ENCODE measurements at regions not wholly inside any gene's neighbourhood (a gene's known extent, or its start where the extent isn't known, plus 50 kb on each side); places are given as distances from the start of the nearest gene placed in this dataset.
"Not testable (repeated sequence)": the region's sequence is repeated elsewhere in the genome, so short reads cannot be mapped to it uniquely, and the experiment has no call there.

DNA sequence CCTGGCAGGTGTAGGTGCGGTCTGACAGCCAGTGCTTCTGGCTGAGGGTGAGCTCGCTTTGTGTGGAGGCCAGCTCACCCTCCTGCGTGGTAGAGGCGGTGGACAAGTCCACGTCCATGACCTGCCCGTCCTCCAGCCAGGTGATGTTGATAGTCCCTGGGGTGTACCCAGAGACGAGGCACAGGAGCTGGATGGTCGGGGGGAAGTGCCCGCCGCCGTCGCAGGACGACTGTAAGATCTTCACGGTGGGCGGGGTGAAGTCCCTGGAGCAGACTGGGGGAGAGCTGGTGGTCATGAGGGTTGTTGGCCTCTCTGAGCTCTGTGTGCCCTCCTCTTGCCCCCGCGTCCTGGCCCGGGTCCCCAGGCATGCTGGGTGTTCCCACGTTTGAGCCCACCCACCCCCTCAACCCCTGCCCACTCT is 74.6 kb downstream of the TMEM121 start:
- DNase-seq (ENCODE audit: low read depth): no peak

DNA sequence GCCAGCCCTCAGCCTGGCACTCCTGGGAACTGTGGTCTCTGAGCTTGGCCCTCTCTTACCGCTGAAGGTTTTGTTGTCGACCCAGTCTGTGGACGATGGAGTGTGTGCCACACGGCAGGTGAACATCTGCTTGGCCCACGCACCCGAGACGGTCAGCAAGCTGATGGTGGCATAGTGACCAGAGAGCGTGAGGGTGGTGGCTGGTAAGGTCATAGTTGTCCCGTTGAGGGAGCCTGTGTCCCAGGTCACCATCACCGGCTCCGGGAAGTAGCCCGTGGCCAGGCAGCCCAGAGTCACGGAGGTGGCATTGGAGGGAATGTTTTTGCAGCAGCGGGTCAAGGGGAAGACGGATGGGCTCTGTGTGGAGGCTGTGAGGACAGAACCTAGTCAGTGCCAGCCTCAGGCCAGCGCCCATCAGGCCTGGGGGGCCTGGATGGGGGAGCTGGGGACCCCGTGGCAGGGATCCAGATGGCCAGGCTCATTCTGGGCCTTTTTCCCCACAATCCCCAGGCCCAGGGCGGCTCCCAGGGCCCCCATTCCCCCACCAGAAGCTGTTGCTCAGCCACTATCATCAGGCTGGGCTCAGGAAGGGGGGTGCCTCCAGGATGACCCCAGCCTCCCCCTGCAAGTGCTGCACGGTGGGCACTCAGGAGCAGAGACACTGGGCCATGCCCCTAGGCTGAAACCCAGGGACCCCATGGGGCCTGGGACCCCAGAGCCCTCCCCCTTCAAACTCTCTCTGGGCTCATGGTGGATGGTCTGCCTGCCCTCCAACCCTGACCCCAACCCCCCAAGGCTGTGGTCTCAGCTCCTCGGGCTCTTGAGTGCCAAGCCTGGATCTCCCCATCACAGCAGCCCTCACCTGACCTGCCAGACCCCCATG is 75.2 kb downstream of the TMEM121 start:
- no peak for DNase-seq (ENCODE audit: low read depth)

DNA sequence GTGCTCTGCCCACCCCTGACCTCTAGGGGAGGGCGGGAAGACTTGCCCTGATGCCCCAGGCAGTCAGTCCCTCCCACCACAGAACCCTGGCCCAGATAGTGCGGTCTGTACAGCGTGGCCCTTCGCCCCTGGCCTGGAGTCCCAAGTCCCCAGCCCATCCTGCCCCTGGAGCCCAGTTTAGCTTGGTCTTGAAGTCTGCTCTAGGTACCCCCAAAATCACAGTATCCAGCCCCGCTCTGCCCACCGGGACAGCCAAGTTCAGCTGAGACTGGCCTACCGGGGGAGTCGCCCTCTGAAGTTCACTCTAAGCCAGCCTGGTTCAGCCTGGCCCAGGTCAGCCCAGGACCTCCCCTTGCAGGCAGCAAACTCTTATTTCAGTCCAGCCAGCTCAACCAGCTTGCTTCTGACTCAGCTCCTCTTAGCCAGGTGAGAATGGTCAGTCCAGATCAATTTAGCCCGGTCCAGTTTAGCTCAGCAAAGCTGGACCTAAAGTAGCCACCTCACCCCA is 75.9 kb downstream of the TMEM121 start:
- no peak for DNase-seq (ENCODE audit: low read depth)

GRCh38 chr14:105602799-105603793 is 76.7 kb downstream of the TMEM121 start:
- DNase-seq (ENCODE audit: low read depth): no peak

GRCh38 chr14:105604531-105605463 is 78.4 kb downstream of the TMEM121 start:
- DNase-seq (ENCODE audit: low read depth): not testable (repeated sequence)

DNA sequence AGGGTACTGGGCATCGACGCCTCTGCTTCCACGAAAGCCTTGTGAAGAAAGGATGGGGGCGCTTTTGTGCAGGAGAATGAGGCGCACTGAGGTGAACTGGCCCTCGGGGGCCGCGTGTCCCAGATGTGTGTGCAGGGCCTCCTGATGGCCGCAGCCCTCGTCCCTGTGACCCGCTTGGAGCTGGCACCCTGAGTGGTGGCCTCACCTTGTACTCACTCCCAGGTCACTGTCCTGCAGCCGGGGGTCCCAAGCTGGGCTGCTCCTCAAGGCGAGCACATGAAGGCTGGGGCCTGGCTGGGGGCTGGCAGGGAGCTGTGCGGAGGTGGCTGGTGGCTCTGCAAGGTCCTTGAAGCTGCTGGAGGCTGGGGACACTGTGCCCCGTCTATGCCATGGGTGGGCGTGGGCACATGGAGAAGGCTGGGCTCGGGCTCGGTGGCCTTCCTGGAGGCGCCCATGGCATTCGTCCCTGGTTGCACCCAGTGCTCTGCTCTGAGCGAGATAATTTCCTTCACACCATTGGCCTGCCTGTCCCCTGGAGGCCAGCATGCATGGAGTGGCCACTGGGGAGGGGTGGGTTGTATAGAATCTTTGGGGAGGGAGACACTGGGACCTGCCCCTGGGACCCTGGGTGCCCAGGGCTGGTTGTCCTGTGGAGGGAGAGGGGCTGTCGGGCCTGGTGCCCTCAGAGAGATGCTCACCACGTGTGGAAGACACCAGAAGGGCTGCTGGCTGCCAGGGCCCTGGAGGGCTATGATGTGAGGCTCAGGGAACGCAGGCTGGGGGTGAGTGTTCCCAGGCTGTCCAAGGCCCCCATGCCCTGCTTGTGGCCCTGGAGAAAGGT is 79.3 kb downstream of the TMEM121 start:
- DNase-seq (ENCODE audit: low read depth): no peak

GRCh38 chr14:105606305-105606975 is 80.1 kb downstream of the TMEM121 start:
- not testable (repeated sequence) for DNase-seq (ENCODE audit: low read depth)

DNA sequence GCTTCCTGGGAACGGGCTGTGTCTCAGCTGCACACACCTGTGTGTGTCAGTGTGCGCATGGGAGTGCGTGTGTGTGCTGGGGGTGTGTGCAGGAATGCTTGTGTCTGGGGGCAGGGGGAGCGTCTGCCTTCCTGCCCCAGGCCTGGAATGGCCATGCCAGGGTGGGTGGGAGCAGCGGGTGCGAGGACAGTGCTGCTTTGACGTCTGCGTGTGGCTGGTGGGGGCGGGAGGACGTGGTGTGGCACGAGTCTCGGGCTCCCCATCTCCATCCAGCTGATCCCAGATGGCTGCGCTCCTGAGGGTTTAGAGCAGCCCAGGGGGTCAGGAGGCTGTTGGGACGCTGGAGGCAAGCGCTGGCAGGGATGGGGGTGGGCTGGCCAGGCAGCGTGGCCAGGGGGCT is 80.6 kb downstream of the TMEM121 start:
- DNase-seq (ENCODE audit: low read depth): not testable (repeated sequence)

DNA sequence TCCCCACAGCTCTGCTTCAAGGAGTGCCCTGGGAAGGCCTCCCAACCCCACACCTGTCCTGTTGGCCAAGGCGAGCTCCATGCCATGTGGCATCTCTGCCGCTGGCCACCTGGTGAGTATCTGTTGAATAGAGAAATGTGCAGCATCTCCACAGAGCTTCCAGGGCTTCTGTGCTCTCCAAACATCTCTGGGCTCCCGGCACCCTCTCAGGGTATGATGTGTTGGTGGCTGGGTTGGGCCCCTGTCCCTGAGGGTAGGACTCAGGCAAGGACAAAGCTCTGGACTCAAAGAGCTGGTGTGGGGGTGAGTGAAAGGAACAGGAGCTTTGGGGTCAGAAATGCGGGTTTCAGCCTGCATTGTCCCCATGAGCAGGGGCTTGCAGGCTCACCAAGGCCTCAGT is 88.6 kb downstream of the TMEM121 start:
- DNase-seq (ENCODE audit: low read depth): not testable (repeated sequence)

GRCh38 chr14:105615986-105616801 is 89.8 kb downstream of the TMEM121 start:
- not testable (repeated sequence) for DNase-seq (ENCODE audit: low read depth)

- no peak for DNase-seq (ENCODE audit: low read depth)
Observed at GRCh38 chr14:105616802-105617192, 90.4 kb downstream of the TMEM121 start.

DNA sequence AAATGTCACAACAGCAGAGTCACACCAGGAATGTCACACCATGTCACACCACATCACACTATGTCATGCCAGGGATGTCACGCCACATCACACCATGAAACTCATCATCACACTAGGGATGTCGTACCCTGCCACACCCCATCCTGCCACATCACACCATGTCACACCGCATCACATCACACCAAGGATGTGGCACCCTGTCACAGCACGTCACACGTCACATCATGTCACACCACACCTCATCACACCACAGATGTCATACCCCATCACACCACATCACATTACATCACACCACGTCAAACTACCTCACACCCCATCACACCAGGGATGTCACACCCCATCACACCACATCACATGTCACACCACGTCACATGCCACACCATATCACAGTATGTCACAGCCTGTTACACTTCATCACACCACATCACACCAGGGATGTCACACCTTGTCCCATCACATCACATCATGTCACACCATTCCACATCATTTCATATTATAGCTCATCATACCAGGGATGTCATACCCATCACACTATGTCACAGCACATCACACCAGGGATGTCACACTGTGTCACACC is 90.9 kb downstream of the TMEM121 start:
- DNase-seq (ENCODE audit: low read depth): no peak

DNA sequence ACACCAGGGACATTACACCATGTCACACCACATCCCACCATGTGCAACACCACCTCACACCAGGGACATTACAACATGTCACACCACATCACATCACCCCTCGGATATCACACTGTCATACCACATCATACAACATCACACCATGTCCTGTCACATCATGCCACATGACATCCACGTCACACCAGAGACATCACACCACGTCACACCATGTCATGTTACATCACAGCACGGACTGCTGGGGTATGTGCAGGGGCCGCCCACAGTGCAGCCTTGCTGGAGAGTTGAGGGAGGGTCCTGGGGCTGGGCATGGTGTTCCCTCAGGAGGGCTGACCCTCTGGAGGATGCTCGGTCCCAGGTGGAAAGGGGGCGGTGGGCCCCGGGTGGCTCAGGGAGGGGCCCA is 91.4 kb downstream of the TMEM121 start:
- not testable (repeated sequence) for DNase-seq (ENCODE audit: low read depth)

GRCh38 chr14:105619324-105619723 is 92.9 kb downstream of the TMEM121 start:
- not testable (repeated sequence) for DNase-seq (ENCODE audit: low read depth)

DNA sequence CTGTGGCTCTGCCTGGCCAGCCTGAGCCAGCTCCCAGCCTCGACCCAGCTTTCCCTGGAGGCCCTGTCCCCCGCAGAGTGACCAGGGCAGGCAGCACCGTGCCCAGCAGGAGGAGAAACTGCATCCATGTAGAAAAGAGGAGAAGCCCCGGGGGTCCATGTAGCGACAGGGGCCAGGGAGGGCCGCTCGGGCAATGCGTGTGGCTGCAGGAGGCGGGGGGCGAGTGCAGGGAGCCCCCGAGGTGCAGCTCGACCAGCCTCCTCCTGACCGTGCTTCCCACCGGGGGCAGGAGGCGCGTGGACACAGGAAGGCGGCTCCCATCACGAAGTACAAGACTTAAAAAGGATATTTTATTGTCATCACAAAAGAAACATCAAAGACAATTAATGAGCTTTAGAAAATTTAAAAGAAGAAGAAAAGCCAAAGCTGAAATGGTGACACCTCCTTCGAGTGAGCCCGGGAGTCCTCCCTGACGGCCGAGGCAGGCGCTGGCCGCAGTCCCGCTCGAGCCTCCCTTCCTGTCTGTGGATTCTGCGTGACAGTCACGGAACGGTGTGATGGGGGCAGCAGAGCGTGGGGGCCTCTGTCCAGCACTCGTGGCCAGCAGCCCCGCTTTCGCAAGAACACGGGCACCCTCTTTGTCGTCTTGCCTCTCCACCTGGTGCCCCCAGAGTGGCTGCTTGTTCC is 93.9 kb downstream of the TMEM121 start:
- not testable (repeated sequence) for DNase-seq (ENCODE audit: low read depth)

DNA sequence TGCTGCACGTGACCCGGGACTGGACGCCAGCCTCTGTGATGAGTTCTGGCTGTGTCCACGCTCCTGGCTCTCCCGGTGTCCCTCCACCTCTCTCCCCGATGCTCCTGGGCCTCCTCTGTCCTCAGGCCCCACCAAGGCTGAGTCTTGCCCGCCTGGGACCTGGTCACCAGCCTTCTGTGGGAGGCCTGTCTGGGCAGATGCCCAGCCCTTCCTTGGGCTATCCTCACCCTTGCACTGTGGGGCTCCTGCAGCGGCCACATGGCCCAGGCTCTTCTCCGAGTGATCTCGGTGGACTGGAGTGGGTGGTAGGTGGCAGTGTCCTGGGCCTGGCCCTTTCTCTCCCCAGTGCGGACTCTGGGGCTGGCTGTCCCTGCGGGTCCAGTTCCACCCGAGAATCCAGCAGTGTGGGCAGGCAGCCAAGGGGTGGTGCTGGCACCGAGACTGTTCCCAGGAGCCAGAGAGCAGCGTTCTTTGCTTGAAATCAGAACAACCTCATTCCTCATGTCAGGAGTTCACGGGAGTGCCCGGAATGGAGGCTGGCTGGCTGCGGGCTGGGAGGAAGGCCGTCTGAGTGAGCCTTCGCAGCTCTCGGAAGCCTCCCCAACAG is 94.6 kb downstream of the TMEM121 start:
- not testable (repeated sequence) for DNase-seq (ENCODE audit: low read depth)
